ENCODE measurements at regions not wholly inside any gene's neighbourhood (a gene's known extent, or its start where the extent isn't known, plus 50 kb on each side); places are given as distances from the start of the nearest gene placed in this dataset.

DNA sequence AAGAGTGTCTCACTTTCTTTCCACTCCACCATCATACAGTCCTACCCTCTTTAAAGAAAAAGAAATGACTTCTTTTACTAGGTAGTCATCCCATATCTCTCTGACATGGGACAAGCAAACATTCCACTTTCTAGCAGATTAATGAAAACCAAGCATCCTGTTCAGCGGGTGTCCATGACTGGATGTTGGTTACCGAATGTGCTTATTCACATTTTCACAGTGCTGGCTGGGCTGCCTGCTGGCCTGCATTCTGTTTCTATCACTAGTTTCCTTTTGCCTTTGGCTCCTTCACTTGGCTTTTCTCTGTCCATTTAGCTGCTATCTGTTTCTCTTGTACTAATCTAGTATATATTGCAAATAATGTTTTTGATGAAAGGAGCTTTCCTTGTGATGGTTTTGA lies 598.4 kb downstream of the RWDD3 start:
- TF ChIP-seq POLR2A (IDR thresholded peaks at IDR 0.05; ENCODE audit: low read depth): no peak
- TF ChIP-seq, protein P1, sequence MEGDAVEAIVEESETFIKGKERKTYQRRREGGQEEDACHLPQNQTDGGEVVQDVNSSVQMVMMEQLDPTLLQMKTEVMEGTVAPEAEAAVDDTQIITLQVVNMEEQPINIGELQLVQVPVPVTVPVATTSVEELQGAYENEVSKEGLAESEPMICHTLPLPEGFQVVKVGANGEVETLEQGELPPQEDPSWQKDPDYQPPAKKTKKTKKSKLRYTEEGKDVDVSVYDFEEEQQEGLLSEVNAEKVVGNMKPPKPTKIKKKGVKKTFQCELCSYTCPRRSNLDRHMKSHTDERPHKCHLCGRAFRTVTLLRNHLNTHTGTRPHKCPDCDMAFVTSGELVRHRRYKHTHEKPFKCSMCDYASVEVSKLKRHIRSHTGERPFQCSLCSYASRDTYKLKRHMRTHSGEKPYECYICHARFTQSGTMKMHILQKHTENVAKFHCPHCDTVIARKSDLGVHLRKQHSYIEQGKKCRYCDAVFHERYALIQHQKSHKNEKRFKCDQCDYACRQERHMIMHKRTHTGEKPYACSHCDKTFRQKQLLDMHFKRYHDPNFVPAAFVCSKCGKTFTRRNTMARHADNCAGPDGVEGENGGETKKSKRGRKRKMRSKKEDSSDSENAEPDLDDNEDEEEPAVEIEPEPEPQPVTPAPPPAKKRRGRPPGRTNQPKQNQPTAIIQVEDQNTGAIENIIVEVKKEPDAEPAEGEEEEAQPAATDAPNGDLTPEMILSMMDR (IDR thresholded peaks at IDR 0.05): no peak
- no peak for TF ChIP-seq EP300 (IDR thresholded peaks at IDR 0.05)
